ENCODE measurements at regions not wholly inside any gene's neighbourhood (a gene's known extent, or its start where the extent isn't known, plus 50 kb on each side); places are given as distances from the start of the nearest gene placed in this dataset.

- no peak for DNase-seq
Measured at GRCh38 chr15:95417761-95418160, 912.7 kb upstream of the NR2F2 start.

- DNase-seq, result no peak
Measured at GRCh38 chr15:95422255-95422654, 908.2 kb upstream of the NR2F2 start.

GRCh38 chr15:95425859-95426258 is 904.6 kb upstream of the NR2F2 start:
- no peak for DNase-seq

- DNase-seq, result no peak
Measured at GRCh38 chr15:95429345-95429744, 901.2 kb upstream of the NR2F2 start.

- DNase-seq, result no peak
Measured at GRCh38 chr15:95431518-95431917, 899.0 kb upstream of the NR2F2 start.

GRCh38 chr15:95432878-95433405 is 897.6 kb upstream of the NR2F2 start:
- DNase-seq, result no peak

GRCh38 chr15:95439922-95440376 is 890.6 kb upstream of the NR2F2 start:
- no peak for DNase-seq

GRCh38 chr15:95440712-95441111 is 889.8 kb upstream of the NR2F2 start:
- DNase-seq, result no peak

- DNase-seq, result no peak
Measured at GRCh38 chr15:95442107-95442719, 888.3 kb upstream of the NR2F2 start.

GRCh38 chr15:95444860-95445259 is 885.6 kb upstream of the NR2F2 start:
- DNase-seq, result no peak

GRCh38 chr15:95446854-95447253 is 883.6 kb upstream of the NR2F2 start:
- no peak for DNase-seq

- no peak for DNase-seq
Measured at GRCh38 chr15:95447486-95447885, 883.0 kb upstream of the NR2F2 start.

GRCh38 chr15:95448531-95449229 is 881.8 kb upstream of the NR2F2 start:
- no peak for DNase-seq

- no peak for DNase-seq
Measured at GRCh38 chr15:95449230-95449628, 881.3 kb upstream of the NR2F2 start.

- no peak for DNase-seq
Measured at GRCh38 chr15:95450413-95450812, 880.1 kb upstream of the NR2F2 start.

- DNase-seq, result no peak
Measured at GRCh38 chr15:95451938-95452337, 878.6 kb upstream of the NR2F2 start.

GRCh38 chr15:95454403-95455262 is 875.9 kb upstream of the NR2F2 start:
- no peak for DNase-seq

GRCh38 chr15:95457520-95457919 is 873.0 kb upstream of the NR2F2 start:
- DNase-seq, result no peak

- DNase-seq, result no peak
Measured at GRCh38 chr15:95458721-95459120, 871.8 kb upstream of the NR2F2 start.

- no peak for DNase-seq
Measured at GRCh38 chr15:95459273-95459672, 871.2 kb upstream of the NR2F2 start.

GRCh38 chr15:95464509-95464908 is 866.0 kb upstream of the NR2F2 start:
- no peak for DNase-seq

GRCh38 chr15:95468820-95469219 is 861.7 kb upstream of the NR2F2 start:
- DNase-seq, result no peak

GRCh38 chr15:95469496-95470000 is 861.0 kb upstream of the NR2F2 start:
- no peak for DNase-seq
